GM12892 (cell line): ENCODE measurements at regions not wholly inside any gene's neighbourhood (a gene's known extent, or its start where the extent isn't known, plus 50 kb on each side); places are given as distances from the start of the nearest gene placed in this dataset.

Experiments used
- DNase-seq: peaks from one replicate; pipeline ENCODE4 v3.0.0; 2011; ENCODE audit not compliant: insufficient read length
- FAIRE-seq: peaks from 2 replicates; lab custom pipeline; 2011; peaks lifted over from hg19 to GRCh38; lab: Jason Lieb, UNC
- POLR2A ChIP-seq: IDR thresholded peaks from 2 replicates; pipeline ENCODE4 v1.6.1; 2011; ENCODE audit warnings: low read depth, low read length, control low read depth
- POLR2AphosphoS5 ChIP-seq: IDR thresholded peaks from 2 replicates; pipeline ENCODE4 v1.6.1; 2011; ENCODE audit warnings: low read depth, low read length, control low read depth
- TAF1 ChIP-seq: IDR thresholded peaks from 2 replicates; pipeline ENCODE4 v1.6.1; 2011; ENCODE audit warnings: low read depth, mild to moderate bottlenecking, control low read depth, low read length, borderline replicate concordance

GRCh38 chr2:121043827-121044222 is 241.2 kb downstream of the TFCP2L1 start:
- no peak for TF ChIP-seq TAF1
- no peak for TF ChIP-seq POLR2AphosphoS5
- TF ChIP-seq POLR2A = no peak
- DNase-seq = no peak
- no peak for FAIRE-seq

- FAIRE-seq = no peak
- no peak for DNase-seq
- TF ChIP-seq POLR2A (no peak), TAF1 (no peak), POLR2AphosphoS5 (no peak)
Measured at GRCh38 chr2:121044412-121044811, 240.6 kb downstream of the TFCP2L1 start.

GRCh38 chr2:121045245-121045644 is 239.8 kb downstream of the TFCP2L1 start:
- DNase-seq (no peak), FAIRE-seq (no peak)
- TF ChIP-seq POLR2A = no peak
- TF ChIP-seq POLR2AphosphoS5 = no peak
- no peak for TF ChIP-seq TAF1

GRCh38 chr2:121046335-121046734 is 238.7 kb downstream of the TFCP2L1 start:
- FAIRE-seq (no peak), DNase-seq (no peak)
- no peak for TF ChIP-seq TAF1
- TF ChIP-seq POLR2A = no peak
- no peak for TF ChIP-seq POLR2AphosphoS5

- TF ChIP-seq TAF1 (no peak), POLR2AphosphoS5 (no peak), POLR2A (no peak)
- FAIRE-seq (no peak), DNase-seq (no peak)
Measured at GRCh38 chr2:121047383-121047782, 237.6 kb downstream of the TFCP2L1 start.

GRCh38 chr2:121049131-121049530 is 235.9 kb downstream of the TFCP2L1 start:
- FAIRE-seq = no peak
- DNase-seq = no peak
- TF ChIP-seq TAF1 (no peak), POLR2AphosphoS5 (no peak), POLR2A (no peak)

GRCh38 chr2:121049950-121050585 is 234.9 kb downstream of the TFCP2L1 start:
- DNase-seq (no peak), FAIRE-seq (no peak)
- no peak for TF ChIP-seq POLR2A
- no peak for TF ChIP-seq POLR2AphosphoS5
- no peak for TF ChIP-seq TAF1

GRCh38 chr2:121051311-121051710 is 233.7 kb downstream of the TFCP2L1 start:
- DNase-seq (no peak), FAIRE-seq (no peak)
- TF ChIP-seq TAF1 (no peak), POLR2AphosphoS5 (no peak)

GRCh38 chr2:121052023-121052422 is 233.0 kb downstream of the TFCP2L1 start:
- TF ChIP-seq POLR2A = no peak
- no peak for TF ChIP-seq POLR2AphosphoS5
- no peak for TF ChIP-seq TAF1
- DNase-seq (no peak), FAIRE-seq (no peak)

GRCh38 chr2:121052521-121052920 is 232.5 kb downstream of the TFCP2L1 start:
- FAIRE-seq (no peak), DNase-seq (no peak)
- TF ChIP-seq TAF1 (no peak), POLR2A (no peak), POLR2AphosphoS5 (no peak)

- TF ChIP-seq POLR2AphosphoS5 (no peak), TAF1 (no peak), POLR2A (no peak)
- DNase-seq = no peak
- FAIRE-seq = no peak
Measured at GRCh38 chr2:121055088-121055487, 229.9 kb downstream of the TFCP2L1 start.

GRCh38 chr2:121055501-121055900 is 229.5 kb downstream of the TFCP2L1 start:
- FAIRE-seq (no peak), DNase-seq (no peak)
- no peak for TF ChIP-seq TAF1
- TF ChIP-seq POLR2A = no peak
- no peak for TF ChIP-seq POLR2AphosphoS5

GRCh38 chr2:121058852-121059558 is 226.0 kb downstream of the TFCP2L1 start:
- TF ChIP-seq TAF1 = no peak
- no peak for TF ChIP-seq POLR2AphosphoS5
- no peak for TF ChIP-seq POLR2A
- FAIRE-seq = no peak
- no peak for DNase-seq
